ENCODE measurements at regions not wholly inside any gene's neighbourhood (a gene's known extent, or its start where the extent isn't known, plus 50 kb on each side); places are given as distances from the start of the nearest gene placed in this dataset.

- no peak for TF ChIP-seq POLR2AphosphoS5 (IDR thresholded peaks at IDR 0.05; ENCODE audit: low read depth, low read length)
- no peak for TF ChIP-seq FOSL1 (IDR thresholded peaks at IDR 0.05; ENCODE audit: insufficient read depth, low read depth, low read length)
- no peak for TF ChIP-seq ATF3 (IDR thresholded peaks at IDR 0.05; ENCODE audit: insufficient read depth, low read depth, low read length)
- no peak for TF ChIP-seq EP300 (IDR thresholded peaks at IDR 0.05; ENCODE audit: borderline replicate concordance in 1 of 2, low read depth in 2 of 2, low read length in 2 of 2)
- TF ChIP-seq NRF1 (IDR thresholded peaks at IDR 0.05; ENCODE audit: low read depth, low read length): no peak
- TF ChIP-seq SRF (IDR thresholded peaks at IDR 0.05; ENCODE audit: low read depth, low read length): no peak
- TF ChIP-seq HDAC2 (IDR thresholded peaks at IDR 0.05; ENCODE audit: borderline replicate concordance in 1 of 2, low read depth in 2 of 2, low read length in 2 of 2): no peak
- TF ChIP-seq KDM5A (IDR thresholded peaks at IDR 0.05; ENCODE audit: low read length): no peak
- no peak for TF ChIP-seq TBP (IDR thresholded peaks at IDR 0.05; ENCODE audit: low read depth, low read length)
- TF ChIP-seq TEAD4 (IDR thresholded peaks at IDR 0.05; ENCODE audit: low read depth, low read length): no peak
- no peak for TF ChIP-seq SP1 (IDR thresholded peaks at IDR 0.05; ENCODE audit: low read depth, low read length)
Observed at GRCh38 chr19:30646806-30647205, 274.6 kb downstream of the ZNF536 start.
